CD1c-positive myeloid dendritic cell (primary cell): ENCODE measurements at regions not wholly inside any gene's neighbourhood (a gene's known extent, or its start where the extent isn't known, plus 50 kb on each side); places are given as distances from the start of the nearest gene placed in this dataset.

Experiments
- DNase-seq: peaks from one replicate; pipeline ENCODE4 v3.0.0-alpha.2; 2016; ENCODE audit errors: extremely low spot score

- DNase-seq, result no peak
These were observed 246.8 kb downstream of the MYLK4 start for GRCh38 chr6:2503816-2504494.

DNA sequence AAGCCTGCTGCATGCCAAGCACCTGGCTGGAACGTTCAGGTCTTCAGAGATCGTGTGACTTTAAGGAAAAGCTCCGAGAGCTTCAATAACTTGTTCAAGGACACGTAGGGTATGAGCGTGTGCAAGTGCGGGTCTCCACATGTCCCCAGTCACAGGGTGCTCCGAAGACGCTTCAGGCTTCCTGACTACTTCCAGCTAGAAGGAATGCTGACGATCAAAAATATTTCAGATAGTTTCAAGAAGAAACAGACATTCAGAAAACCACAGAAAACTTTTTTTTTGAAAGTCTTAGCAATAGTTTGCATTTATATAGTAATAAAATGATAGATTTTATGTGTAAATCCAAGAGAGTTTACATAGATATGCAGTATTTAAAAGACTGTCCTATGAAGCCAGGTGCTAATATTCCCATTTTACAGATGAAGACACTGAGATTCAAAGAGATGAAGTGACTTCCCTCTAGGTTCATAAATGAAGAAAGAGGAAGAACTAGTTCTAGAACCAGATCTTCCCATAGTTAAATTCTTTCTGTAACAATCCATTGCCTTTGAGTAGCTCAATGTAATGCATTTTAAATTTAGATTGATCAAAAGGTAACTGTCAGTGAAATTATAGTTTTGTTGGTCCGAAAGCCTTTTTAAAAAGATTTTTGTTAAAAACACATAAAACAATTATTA, 247.6 kb downstream of the MYLK4 start:
- DNase-seq, result no peak

- no peak for DNase-seq
These were observed 248.4 kb downstream of the MYLK4 start for GRCh38 chr6:2502096-2502997.

- DNase-seq, result no peak
These were observed 252.6 kb downstream of the MYLK4 start for GRCh38 chr6:2497922-2498623.

GRCh38 chr6:2496291-2496690, 250.9 kb upstream of the GMDS start:
- no peak for DNase-seq

- DNase-seq, result no peak
These were observed 247.5 kb upstream of the GMDS start for GRCh38 chr6:2492686-2493523.

DNA sequence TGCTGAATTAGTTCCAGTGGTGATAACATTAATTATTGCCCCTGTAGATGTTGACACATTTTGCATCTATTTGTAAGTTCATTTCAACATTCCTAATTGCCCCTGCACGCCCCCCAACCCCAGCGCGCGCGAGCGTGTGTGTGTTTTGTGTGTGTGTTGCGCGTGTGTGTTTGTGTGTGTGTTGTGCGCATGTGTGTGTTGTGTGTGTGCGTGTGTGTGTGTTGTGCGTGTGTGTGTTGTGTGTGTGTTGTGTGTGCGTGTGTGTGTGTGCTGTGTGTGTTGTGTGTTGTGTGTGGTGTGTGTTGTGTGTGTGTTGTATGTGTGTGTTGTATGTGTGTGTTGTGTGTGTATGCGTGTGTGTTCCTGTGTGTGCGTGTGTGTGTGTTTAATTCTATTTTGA, 245.7 kb upstream of the GMDS start:
- DNase-seq, result no peak

GRCh38 chr6:2488578-2488977, 243.2 kb upstream of the GMDS start:
- DNase-seq, result no peak

DNA sequence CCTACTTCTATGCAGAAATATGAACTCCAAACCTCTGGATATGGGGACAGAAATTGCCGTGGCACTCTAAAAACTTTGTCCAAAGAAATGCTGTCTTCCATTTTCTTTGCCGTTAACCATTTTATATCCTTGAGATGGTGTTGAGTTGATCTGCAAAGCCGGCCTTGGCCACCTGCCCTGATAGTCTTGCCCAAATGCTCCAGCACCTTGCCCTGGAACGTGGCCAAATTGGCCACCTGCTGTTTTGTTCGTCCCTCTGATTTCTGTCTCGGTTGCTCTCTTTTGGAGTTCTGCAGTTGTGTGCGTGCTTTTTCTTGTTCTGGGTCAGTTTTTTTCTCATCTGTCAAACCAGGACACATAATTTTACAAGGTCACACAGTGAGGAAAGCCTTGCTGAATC, 239.7 kb upstream of the GMDS start:
- no peak for DNase-seq

- DNase-seq, result no peak
These were observed 237.4 kb upstream of the GMDS start for GRCh38 chr6:2482773-2483172.

GRCh38 chr6:2481307-2481706, 235.9 kb upstream of the GMDS start:
- no peak for DNase-seq

DNA sequence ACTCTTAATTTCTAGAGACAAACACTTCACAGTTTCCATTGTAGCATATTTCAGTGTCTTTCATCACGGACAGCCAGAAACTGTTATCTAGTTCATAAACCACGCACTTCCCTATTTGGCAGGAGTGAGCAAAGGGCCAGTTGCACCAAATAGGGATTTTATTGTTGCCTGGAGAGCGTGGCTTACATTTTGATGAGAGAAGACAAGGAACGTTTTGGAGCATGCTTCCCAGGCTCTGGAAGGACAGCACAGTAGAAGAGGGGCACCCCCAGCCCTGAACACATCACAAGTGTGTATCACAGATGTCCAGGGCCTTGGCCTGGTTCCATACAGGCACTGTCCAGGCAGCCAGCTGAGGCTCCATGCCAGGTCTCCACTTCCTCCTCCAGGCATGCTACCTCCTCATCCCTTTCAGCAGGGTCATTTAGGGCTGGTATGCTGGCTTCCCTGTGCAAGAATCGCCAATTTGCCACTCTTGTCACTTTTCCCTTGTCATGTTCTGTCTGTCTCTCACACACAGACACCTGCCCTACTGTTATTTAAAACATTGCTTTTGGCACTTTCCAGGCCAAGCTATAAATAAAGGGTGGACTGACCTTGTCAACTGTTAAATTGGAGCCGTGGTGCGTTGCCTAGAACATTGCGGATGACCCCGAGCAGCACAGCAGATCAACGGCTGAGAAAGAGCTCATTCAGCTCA, 235.0 kb upstream of the GMDS start:
- DNase-seq, result peak; percentile 5

GRCh38 chr6:2478200-2478599, 232.8 kb upstream of the GMDS start:
- DNase-seq, result no peak

DNA sequence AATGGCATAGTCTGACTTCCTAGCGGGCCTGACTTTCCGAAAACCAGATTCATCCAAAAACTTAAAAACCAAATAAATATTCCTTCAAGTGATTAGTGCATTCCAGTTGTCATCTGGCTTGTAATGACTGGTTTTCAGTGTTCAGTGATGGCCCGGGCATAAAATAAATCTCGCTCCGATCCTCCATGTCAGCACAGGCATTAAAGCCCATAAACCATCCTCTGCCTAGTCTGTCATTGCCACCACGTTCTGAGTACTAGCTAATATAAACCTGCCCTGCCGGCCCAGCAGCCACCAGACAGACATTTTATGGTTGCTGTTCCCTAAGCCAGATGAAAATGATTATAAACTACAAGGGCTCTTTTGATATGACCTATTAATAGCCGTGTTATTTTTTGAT, 232.3 kb upstream of the GMDS start:
- no peak for DNase-seq

GRCh38 chr6:2477250-2477649, 231.8 kb upstream of the GMDS start:
- DNase-seq, result no peak

- no peak for DNase-seq
These were observed 231.0 kb upstream of the GMDS start for GRCh38 chr6:2476376-2476775.

GRCh38 chr6:2471472-2471871, 226.1 kb upstream of the GMDS start:
- no peak for DNase-seq

GRCh38 chr6:2469428-2469827, 224.0 kb upstream of the GMDS start:
- DNase-seq, result no peak

DNA sequence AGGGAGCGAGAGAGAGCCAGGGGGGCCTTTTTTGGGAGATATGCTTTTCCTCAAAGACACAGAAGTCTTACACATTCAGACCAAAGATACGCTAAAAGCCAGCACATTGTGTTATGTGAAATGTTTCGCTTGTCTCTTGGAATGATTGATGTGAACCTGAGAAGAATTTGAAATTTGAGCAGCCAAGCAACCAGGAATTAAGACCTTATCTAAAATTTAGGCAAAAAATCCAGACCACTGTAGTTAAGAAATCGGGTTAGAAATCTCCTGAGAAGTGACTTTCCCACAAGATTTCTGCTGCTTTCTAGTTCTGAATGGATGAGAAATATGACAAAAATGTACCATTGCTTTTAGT, 223.2 kb upstream of the GMDS start:
- DNase-seq, result no peak

GRCh38 chr6:2467929-2468600, 222.7 kb upstream of the GMDS start:
- no peak for DNase-seq
